Large intestine (tissue), 3 donors: ENCODE measurements at regions not wholly inside any gene's neighbourhood (a gene's known extent, or its start where the extent isn't known, plus 50 kb on each side); places are given as distances from the start of the nearest gene placed in this dataset.

ENCODE experiments used
- DNase-seq, 2 donors: peaks; one replicate each; pipeline versions ENCODE4 v3.0.0 to v3.0.0-alpha.2; 2013
- H3K27ac ChIP-seq: one replicate; pipeline ENCODE4 v1.5.1; 2013; ENCODE audit warnings: low read length
- H3K27me3 ChIP-seq: 2 replicates; pipeline ENCODE4 v1.6.1; 2013; ENCODE audit warnings: low read length; ENCODE audit not compliant: control insufficient read depth, insufficient read depth
- H3K36me3 ChIP-seq: 2 replicates; pipeline ENCODE4 v1.6.1; 2013; ENCODE audit warnings: low read length; ENCODE audit not compliant: control insufficient read depth, insufficient read depth
- H3K4me1 ChIP-seq: one replicate; pipeline ENCODE4 v1.6.1; 2013; ENCODE audit warnings: low read length; ENCODE audit not compliant: control insufficient read depth, insufficient read depth
- H3K4me3 ChIP-seq: one replicate; pipeline ENCODE4 v1.5.1; 2013; ENCODE audit warnings: low read length
- H3K9me3 ChIP-seq: one replicate; pipeline ENCODE4 v1.6.1; 2013; ENCODE audit warnings: mild to moderate bottlenecking, low read depth, low read length, moderate library complexity; ENCODE audit not compliant: control insufficient read depth
- WGBS: methylation state at CpG from one replicate; pipeline ENCODE4 v1.1.5; 2013; ENCODE audit warnings: low lambda C conversion rate; ENCODE audit not compliant: insufficient coverage; 5-methylcytosine and 5-hydroxymethylcytosine counted together

GRCh38 chr1:22277662-22278061 is 134.8 kb upstream of the WNT4 start:
- H3K9me3 ChIP-seq, result peaks cover 6% of the 10 kb centered on the region
- DNase-seq, result no peak
- H3K27me3 ChIP-seq, result no peaks in the 10 kb centered on the region
- H3K4me3 ChIP-seq, result no peak overlapping the region
- H3K4me1 ChIP-seq, result no peaks in the 10 kb centered on the region
- H3K36me3 ChIP-seq, result no peaks in the 10 kb centered on the region
- WGBS, result no CpG with 5 or more reads among the region's 10 CpGs
- H3K27ac ChIP-seq, result no peak overlapping the region

- no peak overlapping the region for H3K27ac ChIP-seq
- 94% methylated on average over 3 of the region's 3 CpGs for WGBS
- no peak for DNase-seq
- no peaks in the 10 kb centered on the region for H3K4me1 ChIP-seq
- no peaks in the 10 kb centered on the region for H3K27me3 ChIP-seq
- H3K9me3 ChIP-seq, result peaks cover 6% of the 10 kb centered on the region
- no peak overlapping the region for H3K4me3 ChIP-seq
- no peaks in the 10 kb centered on the region for H3K36me3 ChIP-seq
Observed at GRCh38 chr1:22279735-22280134, 136.8 kb upstream of the WNT4 start.

- peaks cover 6% of the 10 kb centered on the region for H3K9me3 ChIP-seq
- no peak overlapping the region for H3K27ac ChIP-seq
- H3K4me3 ChIP-seq, result no peak overlapping the region
- 95% methylated on average over 2 of the region's 3 CpGs for WGBS
- DNase-seq, result no peak
- H3K4me1 ChIP-seq, result no peaks in the 10 kb centered on the region
- H3K27me3 ChIP-seq, result no peaks in the 10 kb centered on the region
- no peaks in the 10 kb centered on the region for H3K36me3 ChIP-seq
Observed at GRCh38 chr1:22280526-22280925, 137.6 kb upstream of the WNT4 start.

- DNase-seq, result no peak
Observed at GRCh38 chr1:22281521-22282363, 138.8 kb upstream of the WNT4 start.

GRCh38 chr1:22282364-22282995 is 139.6 kb upstream of the WNT4 start:
- H3K27me3 ChIP-seq, result no peaks in the 10 kb centered on the region
- no peak overlapping the region for H3K4me3 ChIP-seq
- no peaks in the 10 kb centered on the region for H3K36me3 ChIP-seq
- H3K4me1 ChIP-seq, result no peaks in the 10 kb centered on the region
- DNase-seq, result no peak
- H3K9me3 ChIP-seq, result peaks cover 6% of the 10 kb centered on the region
- no peak overlapping the region for H3K27ac ChIP-seq
- WGBS, result no CpG with 5 or more reads among the region's 13 CpGs

More at GRCh38 chr1:22281521-22282363, 138.8 kb upstream of the WNT4 start:
- 100% methylated on average over 1 of the region's 11 CpGs for WGBS
- no peak overlapping the region for H3K4me3 ChIP-seq
- no peaks in the 10 kb centered on the region for H3K27me3 ChIP-seq
- peaks cover 6% of the 10 kb centered on the region for H3K9me3 ChIP-seq
- H3K4me1 ChIP-seq, result no peaks in the 10 kb centered on the region
- no peaks in the 10 kb centered on the region for H3K36me3 ChIP-seq
- no peak overlapping the region for H3K27ac ChIP-seq

GRCh38 chr1:22283596-22283995 is 140.7 kb upstream of the WNT4 start:
- no peaks in the 10 kb centered on the region for H3K36me3 ChIP-seq
- DNase-seq, result no peak

GRCh38 chr1:22284236-22284635 is 141.3 kb upstream of the WNT4 start:
- Histone ChIP-seq H3K27ac (no peak overlapping the region), H3K4me3 (no peak overlapping the region), H3K4me1 (no peaks in the 10 kb centered on the region), H3K9me3 (peaks cover 6% of the 10 kb centered on the region), H3K36me3 (no peaks in the 10 kb centered on the region), H3K27me3 (no peaks in the 10 kb centered on the region)
- DNase-seq, result no peak
- no CpG with 5 or more reads among the region's 1 CpG for WGBS

More at GRCh38 chr1:22283596-22283995, 140.7 kb upstream of the WNT4 start:
- H3K4me1 ChIP-seq, result no peaks in the 10 kb centered on the region
- peaks cover 6% of the 10 kb centered on the region for H3K9me3 ChIP-seq
- no peak overlapping the region for H3K4me3 ChIP-seq
- H3K27ac ChIP-seq, result no peak overlapping the region
- no peaks in the 10 kb centered on the region for H3K27me3 ChIP-seq

- DNase-seq, result no peak
- H3K36me3 ChIP-seq, result no peaks in the 10 kb centered on the region
- no peaks in the 10 kb centered on the region for H3K27me3 ChIP-seq
- H3K4me3 ChIP-seq, result no peak overlapping the region
- no peak overlapping the region for H3K27ac ChIP-seq
- no peaks in the 10 kb centered on the region for H3K4me1 ChIP-seq
- WGBS, result no CpG with 5 or more reads among the region's 15 CpGs
- H3K9me3 ChIP-seq, result peaks cover 4% of the 10 kb centered on the region
Observed at GRCh38 chr1:22284906-22285548, 142.1 kb upstream of the WNT4 start.

- no peak overlapping the region for H3K27ac ChIP-seq
- H3K9me3 ChIP-seq, result no peaks in the 10 kb centered on the region
- no peaks in the 10 kb centered on the region for H3K27me3 ChIP-seq
- H3K4me1 ChIP-seq, result no peaks in the 10 kb centered on the region
- no peak overlapping the region for H3K4me3 ChIP-seq
- no peaks in the 10 kb centered on the region for H3K36me3 ChIP-seq
- DNase-seq, result no peak
- WGBS, result no CpG with 5 or more reads among the region's 37 CpGs
Observed at GRCh38 chr1:22285549-22286396, 142.9 kb upstream of the WNT4 start.

GRCh38 chr1:22286491-22286890 is 143.6 kb upstream of the WNT4 start:
- Histone ChIP-seq H3K27me3 (no peaks in the 10 kb centered on the region), H3K36me3 (no peaks in the 10 kb centered on the region), H3K4me3 (no peak overlapping the region), H3K4me1 (no peaks in the 10 kb centered on the region), H3K27ac (no peak overlapping the region), H3K9me3 (no peaks in the 10 kb centered on the region)
- DNase-seq, result no peak
- WGBS, result no CpG with 5 or more reads among the region's 2 CpGs
